Testis (tissue), 2 donors: ENCODE measurements at regions not wholly inside any gene's neighbourhood (a gene's known extent, or its start where the extent isn't known, plus 50 kb on each side); places are given as distances from the start of the nearest gene placed in this dataset.

Experiments
- DNase-seq: peaks from one replicate; pipeline ENCODE4 v3.0.0-alpha.2; 2019
- H3K27ac ChIP-seq, 2 donors: fragments of 200-600 bp; sonication (generic); one replicate each; pipeline ENCODE4 v1.5.1; 2019
- H3K27me3 ChIP-seq: fragments of 200-600 bp; sonication (generic); one replicate; pipeline ENCODE4 v1.5.1; 2019
- H3K36me3 ChIP-seq: fragments of 200-600 bp; sonication (generic); one replicate; pipeline ENCODE4 v1.5.1; 2017; ENCODE audit warnings: low read depth; ENCODE audit errors: missing control alignments
- H3K4me1 ChIP-seq: fragments of 200-600 bp; sonication (generic); one replicate; pipeline ENCODE4 v1.5.1; 2019
- H3K4me3 ChIP-seq, 2 donors: fragments of 200-600 bp; sonication (generic); one replicate each; pipeline ENCODE4 v1.5.1; 2017 to 2019
- H3K9me3 ChIP-seq: fragments of 200-600 bp; sonication (generic); one replicate; pipeline ENCODE4 v1.5.1; 2017
- POLR2A ChIP-seq: fragments of 450-650 bp; IDR thresholded peaks from one replicate; pipeline ENCODE4 v1.6.1; 2017; ENCODE audit warnings: antibody characterized with exemption, mild to moderate bottlenecking, moderate library complexity
- WGBS, 2 donors: methylation state at CpG; one replicate each; pipeline ENCODE4 v1.1.5; 2018; 5-methylcytosine and 5-hydroxymethylcytosine counted together
- intact Hi-C: fragments of 100-400 bp; cut with DNase I; formaldehyde crosslinking; loops from one replicate; pipeline ENCODE4 v1.15.1; 2023; ENCODE audit warnings: low total_unique reads
- TF ChIP-seq, protein P1 (sequence below), 3 experiments: fragments of 450-650 bp in 2 of 3; fragments of 200-600 bp in 1 of 3; sonication (generic) in 1 of 3; IDR thresholded peaks; one replicate each; pipeline ENCODE4 v1.5.1; 2016 to 2019; ENCODE audit warnings: antibody characterized with exemption in 3 of 3, mild to moderate bottlenecking in 2 of 3, moderate library complexity in 1 of 3

DNA sequence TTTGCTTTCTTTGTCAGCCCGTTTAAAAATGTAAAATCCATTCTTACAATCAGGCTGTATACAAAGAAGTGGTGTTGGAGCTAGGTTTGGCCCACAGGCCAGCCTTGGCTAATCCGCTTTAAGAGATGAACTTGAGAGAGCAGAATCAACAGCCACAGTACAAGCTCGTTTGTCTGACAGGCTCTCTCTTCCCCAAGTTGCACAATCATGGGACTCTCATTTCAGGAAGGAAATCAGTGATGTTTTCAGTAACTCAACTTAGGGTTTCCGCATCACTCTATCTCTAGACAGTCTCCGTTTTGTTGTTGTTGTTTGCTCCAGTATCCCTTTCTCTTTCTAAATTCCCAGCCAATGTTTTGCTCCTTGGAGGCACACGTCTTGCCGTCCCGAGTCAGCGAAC, 582.0 kb upstream of the MKI67 start:
- H3K27ac ChIP-seq: no peak overlapping the region
- H3K9me3 ChIP-seq: no peaks in the 10 kb centered on the region
- no peaks in the 10 kb centered on the region for H3K36me3 ChIP-seq
- DNase-seq: no peak
- WGBS, 2 donors: 74 to 78% methylated on average over 9 of the region's 9 CpGs
- no peaks in the 10 kb centered on the region for H3K27me3 ChIP-seq
- TF ChIP-seq POLR2A: no peak
- TF ChIP-seq, protein P1, sequence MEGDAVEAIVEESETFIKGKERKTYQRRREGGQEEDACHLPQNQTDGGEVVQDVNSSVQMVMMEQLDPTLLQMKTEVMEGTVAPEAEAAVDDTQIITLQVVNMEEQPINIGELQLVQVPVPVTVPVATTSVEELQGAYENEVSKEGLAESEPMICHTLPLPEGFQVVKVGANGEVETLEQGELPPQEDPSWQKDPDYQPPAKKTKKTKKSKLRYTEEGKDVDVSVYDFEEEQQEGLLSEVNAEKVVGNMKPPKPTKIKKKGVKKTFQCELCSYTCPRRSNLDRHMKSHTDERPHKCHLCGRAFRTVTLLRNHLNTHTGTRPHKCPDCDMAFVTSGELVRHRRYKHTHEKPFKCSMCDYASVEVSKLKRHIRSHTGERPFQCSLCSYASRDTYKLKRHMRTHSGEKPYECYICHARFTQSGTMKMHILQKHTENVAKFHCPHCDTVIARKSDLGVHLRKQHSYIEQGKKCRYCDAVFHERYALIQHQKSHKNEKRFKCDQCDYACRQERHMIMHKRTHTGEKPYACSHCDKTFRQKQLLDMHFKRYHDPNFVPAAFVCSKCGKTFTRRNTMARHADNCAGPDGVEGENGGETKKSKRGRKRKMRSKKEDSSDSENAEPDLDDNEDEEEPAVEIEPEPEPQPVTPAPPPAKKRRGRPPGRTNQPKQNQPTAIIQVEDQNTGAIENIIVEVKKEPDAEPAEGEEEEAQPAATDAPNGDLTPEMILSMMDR (IDR thresholded peaks at IDR 0.05): no peak
- no peaks in the 10 kb centered on the region for H3K4me1 ChIP-seq
- intact Hi-C loops: no loop called here
- H3K4me3 ChIP-seq: no peak overlapping the region

DNA sequence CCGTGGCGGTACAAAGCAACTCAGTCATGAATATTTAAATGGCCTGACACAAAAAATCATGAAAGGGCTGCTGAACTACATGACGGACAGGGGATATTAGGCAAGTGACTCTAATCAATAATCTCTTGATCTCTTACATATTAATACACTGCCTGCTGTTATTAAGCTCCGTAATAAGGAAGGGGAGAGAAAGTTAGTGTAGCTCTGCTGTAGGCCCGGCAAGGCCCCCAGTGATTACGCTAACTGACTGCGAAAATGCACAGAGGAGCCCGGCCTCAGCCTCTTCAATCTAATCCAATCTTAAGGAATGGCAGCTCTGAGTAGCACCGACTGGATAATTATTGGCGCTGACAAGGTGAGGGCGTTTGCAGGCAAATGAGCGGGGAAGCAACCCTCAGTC, 583.5 kb upstream of the MKI67 start:
- H3K9me3 ChIP-seq: no peaks in the 10 kb centered on the region
- no peak for DNase-seq

DNA sequence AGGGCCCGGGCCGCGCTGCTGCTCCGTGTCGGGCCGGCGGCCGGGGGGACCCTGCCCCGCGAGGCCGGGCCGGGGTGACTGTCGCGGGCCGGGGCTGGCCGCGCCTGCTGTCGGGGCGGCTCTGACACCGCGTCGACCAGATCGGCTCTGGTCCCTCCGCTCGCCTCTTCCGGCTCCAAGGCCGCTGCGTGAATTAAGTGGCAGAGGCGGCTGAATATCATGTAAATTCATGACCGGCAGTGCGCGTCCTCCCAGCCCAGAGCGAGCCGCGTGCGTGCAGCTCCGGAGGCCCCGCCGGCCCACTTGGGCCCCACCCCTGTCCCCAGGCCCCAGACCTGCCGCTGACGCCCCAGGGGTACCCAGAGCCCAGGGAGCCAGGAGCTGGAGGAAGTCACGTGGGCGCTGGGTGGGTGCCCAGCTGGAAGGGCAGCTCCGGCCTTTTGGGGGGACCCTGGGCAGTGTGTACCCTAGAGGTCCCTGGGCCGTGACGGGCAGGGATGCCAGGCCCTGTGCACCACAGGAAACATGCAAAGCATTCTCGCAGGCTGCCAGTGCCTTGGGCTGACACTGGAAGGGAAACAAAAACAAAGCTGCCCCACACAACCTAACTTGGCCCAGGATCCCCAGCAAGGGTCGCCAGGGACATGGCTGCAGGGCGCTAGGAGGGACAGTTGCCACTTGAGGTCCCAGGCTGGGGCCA, 584.0 kb upstream of the MKI67 start:
- no peak for TF ChIP-seq POLR2A
- TF ChIP-seq, protein P1 (IDR thresholded peaks at IDR 0.05): no peak
- peak overlapping the region; percentile 21 to 43 for H3K4me3 ChIP-seq
- H3K4me1 ChIP-seq: no peaks in the 10 kb centered on the region
- H3K9me3 ChIP-seq: no peaks in the 10 kb centered on the region
- intact Hi-C loops: no loop called here
- no peaks in the 10 kb centered on the region for H3K36me3 ChIP-seq
- H3K27ac ChIP-seq: no peak overlapping the region
- no peaks in the 10 kb centered on the region for H3K27me3 ChIP-seq
- WGBS, 2 donors: 20 to 35% methylated on average over 1 to 47 of the region's 49 CpGs
- no peak for DNase-seq

More for the DNA sequence above, 583.5 kb upstream of the MKI67 start:
- WGBS, 2 donors: 49 to 61% methylated on average over 12 of the region's 12 CpGs
- Histone ChIP-seq H3K4me3 (peak overlapping the region; percentile 21 to 43), H3K36me3 (no peaks in the 10 kb centered on the region), H3K27ac (no peak overlapping the region), H3K27me3 (no peaks in the 10 kb centered on the region), H3K4me1 (no peaks in the 10 kb centered on the region)
- intact Hi-C loops: no loop called here
- TF ChIP-seq, protein P1 (IDR thresholded peaks at IDR 0.05): no peak
- no peak for TF ChIP-seq POLR2A

DNA sequence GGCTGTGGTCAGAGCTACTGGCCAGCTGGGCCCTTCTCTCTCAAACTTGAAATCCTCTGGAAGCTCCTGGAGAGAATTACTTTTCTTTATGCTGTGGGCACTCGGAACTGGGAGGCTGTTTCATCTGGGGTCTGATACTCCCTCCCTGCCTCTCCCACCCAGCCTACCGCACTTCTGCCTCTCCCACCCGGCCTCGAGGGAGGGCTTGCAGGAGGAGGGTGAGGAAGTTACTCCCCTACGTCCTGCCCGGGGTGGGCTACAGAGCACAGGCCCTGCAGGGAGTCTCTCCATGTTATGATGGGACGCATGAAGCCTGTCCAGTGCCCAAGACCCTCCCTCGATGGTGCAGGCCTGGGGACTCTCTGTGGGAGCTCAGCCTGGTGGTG, 584.6 kb upstream of the MKI67 start:
- Histone ChIP-seq H3K9me3 (no peaks in the 10 kb centered on the region), H3K4me3 (no peak overlapping the region), H3K4me1 (no peaks in the 10 kb centered on the region), H3K27me3 (no peaks in the 10 kb centered on the region), H3K36me3 (no peaks in the 10 kb centered on the region), H3K27ac (no peak overlapping the region)
- TF ChIP-seq POLR2A: no peak
- TF ChIP-seq, protein P1 (IDR thresholded peaks at IDR 0.05): no peak
- intact Hi-C loops: no loop called here
- WGBS, 2 donors: 47 to 59% methylated on average over 8 of the region's 8 CpGs
- DNase-seq: no peak

DNA sequence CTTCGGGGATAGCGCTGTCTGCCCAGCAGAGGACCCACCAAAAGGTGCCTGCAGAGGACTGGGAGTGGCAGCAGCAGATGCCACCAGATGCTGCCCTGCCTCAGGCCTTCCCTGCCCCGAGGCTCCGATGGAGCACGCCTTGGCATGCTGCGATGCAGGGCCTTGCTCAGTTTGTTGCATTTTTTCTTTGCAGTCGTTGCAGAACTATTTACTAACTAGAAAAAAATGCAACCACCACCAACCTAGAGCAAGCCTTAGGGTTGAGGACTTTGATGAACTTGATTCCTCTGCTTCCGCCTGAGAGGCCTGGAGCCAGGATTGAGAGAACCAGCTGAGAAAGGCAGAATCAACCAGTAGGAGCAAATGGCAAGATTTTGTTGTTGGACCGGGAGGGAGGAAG, 585.6 kb upstream of the MKI67 start:
- no peak for DNase-seq
- Histone ChIP-seq H3K36me3 (no peaks in the 10 kb centered on the region), H3K9me3 (no peaks in the 10 kb centered on the region), H3K27ac (no peak overlapping the region), H3K4me3 (no peak overlapping the region), H3K27me3 (no peaks in the 10 kb centered on the region), H3K4me1 (no peaks in the 10 kb centered on the region)
- TF ChIP-seq, protein P1 (IDR thresholded peaks at IDR 0.05): no peak
- no peak for TF ChIP-seq POLR2A
- intact Hi-C loops: no loop called here
- WGBS, 2 donors: 82 to 87% methylated on average over 9 of the region's 9 CpGs
